Fibroblast of the aortic adventitia (primary cell): ENCODE measurements at regions not wholly inside any gene's neighbourhood (a gene's known extent, or its start where the extent isn't known, plus 50 kb on each side); places are given as distances from the start of the nearest gene placed in this dataset.

ENCODE experiments used
- DNase-seq: peaks from one replicate; pipeline ENCODE4 v3.0.0-alpha.2; 2010; ENCODE audit warnings: low read depth
- H3K4me3 ChIP-seq: 2 replicates; pipeline ENCODE4 v1.5.1; 2011; ENCODE audit warnings: low read depth, mild to moderate bottlenecking, control low read depth, low read length, moderate library complexity
- CTCF ChIP-seq: IDR thresholded peaks from 2 replicates; pipeline ENCODE4 v1.5.1; 2011; ENCODE audit warnings: mild to moderate bottlenecking, low read length, control low read depth, inconsistent platforms; ENCODE audit not compliant: insufficient read depth

GRCh38 chr13:46489586-46490023, 63.4 kb upstream of the LRCH1 start:
- TF ChIP-seq CTCF = no peak
- peak overlapping the region; percentile 34 for H3K4me3 ChIP-seq
- DNase-seq = peak; percentile 96

GRCh38 chr13:46487748-46488147, 65.2 kb upstream of the LRCH1 start:
- H3K4me3 ChIP-seq = no peak overlapping the region
- DNase-seq = no peak
- TF ChIP-seq CTCF = no peak

GRCh38 chr13:46486270-46486669, 66.7 kb upstream of the LRCH1 start:
- no peak for TF ChIP-seq CTCF
- H3K4me3 ChIP-seq = no peak overlapping the region
- no peak for DNase-seq

GRCh38 chr13:46484561-46484960, 68.4 kb upstream of the LRCH1 start:
- TF ChIP-seq CTCF = no peak
- no peak overlapping the region for H3K4me3 ChIP-seq
- DNase-seq = peak; percentile 17

GRCh38 chr13:46481166-46481565, 71.8 kb upstream of the LRCH1 start:
- no peak for TF ChIP-seq CTCF
- H3K4me3 ChIP-seq = no peak overlapping the region
- DNase-seq = peak; percentile 11

DNA sequence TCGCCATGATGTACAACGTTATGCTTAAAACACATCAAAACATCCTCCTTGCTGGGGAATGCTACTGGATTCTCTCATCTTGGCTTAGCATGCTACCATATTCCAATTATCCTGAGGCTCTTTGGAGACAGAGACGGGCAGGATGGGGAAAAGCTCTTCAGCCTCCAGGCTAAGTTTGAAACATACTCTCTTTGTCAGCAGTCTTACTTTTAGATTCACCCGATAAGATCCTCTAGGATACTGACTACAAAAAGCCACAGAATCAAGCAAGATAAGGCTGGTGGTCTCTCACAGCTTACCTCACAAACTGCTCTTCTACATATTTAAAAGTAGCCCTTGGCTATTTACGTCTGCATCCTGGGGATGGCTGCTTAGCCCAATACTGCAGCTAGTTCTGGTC, 72.8 kb upstream of the LRCH1 start:
- DNase-seq = no peak
- TF ChIP-seq CTCF = no peak
- no peak overlapping the region for H3K4me3 ChIP-seq

DNA sequence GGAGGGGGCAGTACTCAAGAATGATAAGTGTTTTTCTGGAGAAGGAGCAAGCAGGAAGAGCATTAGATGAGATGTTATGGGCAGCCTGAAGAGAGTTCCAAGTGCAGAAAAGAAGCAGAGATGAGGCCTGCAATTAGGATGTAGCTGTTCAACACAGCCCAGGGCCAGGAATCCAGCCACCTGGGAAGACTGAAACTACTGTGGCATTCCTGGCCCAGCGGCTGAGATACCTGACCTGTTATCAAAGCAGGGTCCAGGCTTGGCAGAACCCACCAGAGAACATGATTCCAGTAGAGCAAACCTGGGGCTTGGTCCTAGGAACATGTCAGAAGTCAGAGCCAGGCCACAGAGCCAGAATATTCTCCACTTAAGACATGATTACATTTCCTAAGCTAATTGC, 73.3 kb upstream of the LRCH1 start:
- no peak for TF ChIP-seq CTCF
- DNase-seq = no peak
- H3K4me3 ChIP-seq = no peak overlapping the region
